ENCODE measurements at regions not wholly inside any gene's neighbourhood (a gene's known extent, or its start where the extent isn't known, plus 50 kb on each side); places are given as distances from the start of the nearest gene placed in this dataset.

DNA sequence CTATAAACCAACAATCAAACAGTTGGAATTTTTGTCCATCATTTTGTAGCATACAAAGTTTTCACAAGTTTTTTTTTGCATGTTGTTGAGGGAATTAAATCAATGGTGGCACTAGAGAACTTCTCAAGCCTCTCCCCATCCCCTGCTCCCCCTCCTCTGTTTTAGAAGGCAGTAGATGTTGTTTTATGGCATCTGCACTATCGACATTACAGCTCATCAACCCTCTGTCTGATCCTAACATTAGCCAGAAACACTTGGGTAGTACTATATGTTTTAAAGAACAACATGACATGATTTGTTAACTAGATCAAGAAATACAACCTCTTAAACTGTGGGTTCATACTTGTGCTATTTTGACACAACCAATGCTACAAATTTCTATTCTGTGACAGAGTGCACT lies 306.5 kb upstream of the NR5A2 start:
- ChIA-PET CTCF (interaction anchor here (0.8 kb wide), 1 partner anchor 27 kb away, joined by 3 read pairs; no protein-coding TSS in a partner anchor), POLR2A (no interaction called here)

DNA sequence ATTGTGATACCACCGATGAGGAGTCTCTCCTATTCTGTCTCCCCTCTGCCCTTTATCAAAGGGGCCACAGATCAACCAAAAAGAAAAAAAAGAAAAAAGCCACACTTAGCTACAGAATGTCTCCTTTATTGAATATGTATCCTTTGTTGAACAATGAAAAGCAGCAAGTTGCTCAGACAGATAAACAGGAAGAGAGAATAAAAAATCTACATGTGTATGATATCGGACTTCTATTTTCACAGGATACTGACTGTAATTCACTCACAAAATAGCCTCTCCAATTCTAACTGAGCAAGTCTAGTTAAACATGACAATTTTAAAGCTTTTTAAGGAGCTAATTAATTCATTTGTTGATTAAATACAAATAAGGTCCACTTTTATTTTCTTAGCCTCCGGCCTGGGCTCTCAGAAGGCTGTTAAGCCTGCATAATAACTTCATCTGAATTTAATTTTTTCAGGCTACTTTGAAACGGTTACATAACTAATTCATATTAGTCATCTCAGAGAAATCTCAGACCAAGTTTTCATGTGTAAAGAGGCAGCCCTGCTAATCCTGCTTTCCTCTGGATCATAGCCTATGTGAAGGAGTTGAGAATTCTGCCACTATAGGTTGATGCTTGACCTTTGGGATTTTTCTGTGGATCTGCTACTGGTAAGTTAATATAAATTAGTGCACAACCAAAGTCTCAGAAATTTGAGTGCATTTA lies 304.1 kb upstream of the NR5A2 start:
- POLR2A ChIA-PET, result no interaction called here
- DNase-seq (ENCODE audit: extremely low spot score), result no peak
- TF ChIP-seq, protein P1, sequence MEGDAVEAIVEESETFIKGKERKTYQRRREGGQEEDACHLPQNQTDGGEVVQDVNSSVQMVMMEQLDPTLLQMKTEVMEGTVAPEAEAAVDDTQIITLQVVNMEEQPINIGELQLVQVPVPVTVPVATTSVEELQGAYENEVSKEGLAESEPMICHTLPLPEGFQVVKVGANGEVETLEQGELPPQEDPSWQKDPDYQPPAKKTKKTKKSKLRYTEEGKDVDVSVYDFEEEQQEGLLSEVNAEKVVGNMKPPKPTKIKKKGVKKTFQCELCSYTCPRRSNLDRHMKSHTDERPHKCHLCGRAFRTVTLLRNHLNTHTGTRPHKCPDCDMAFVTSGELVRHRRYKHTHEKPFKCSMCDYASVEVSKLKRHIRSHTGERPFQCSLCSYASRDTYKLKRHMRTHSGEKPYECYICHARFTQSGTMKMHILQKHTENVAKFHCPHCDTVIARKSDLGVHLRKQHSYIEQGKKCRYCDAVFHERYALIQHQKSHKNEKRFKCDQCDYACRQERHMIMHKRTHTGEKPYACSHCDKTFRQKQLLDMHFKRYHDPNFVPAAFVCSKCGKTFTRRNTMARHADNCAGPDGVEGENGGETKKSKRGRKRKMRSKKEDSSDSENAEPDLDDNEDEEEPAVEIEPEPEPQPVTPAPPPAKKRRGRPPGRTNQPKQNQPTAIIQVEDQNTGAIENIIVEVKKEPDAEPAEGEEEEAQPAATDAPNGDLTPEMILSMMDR (IDR thresholded peaks at IDR 0.05; ENCODE audit: control extremely low read depth, extremely low read depth, low read depth, missing control alignments), result no peak
- CTCF ChIA-PET, result no interaction called here

More for the DNA sequence above, 306.5 kb upstream of the NR5A2 start:
- no peak for DNase-seq (ENCODE audit: extremely low spot score)
- TF ChIP-seq, protein P1 (IDR thresholded peaks at IDR 0.05; ENCODE audit: control extremely low read depth, extremely low read depth, low read depth, missing control alignments), result no peak

DNA sequence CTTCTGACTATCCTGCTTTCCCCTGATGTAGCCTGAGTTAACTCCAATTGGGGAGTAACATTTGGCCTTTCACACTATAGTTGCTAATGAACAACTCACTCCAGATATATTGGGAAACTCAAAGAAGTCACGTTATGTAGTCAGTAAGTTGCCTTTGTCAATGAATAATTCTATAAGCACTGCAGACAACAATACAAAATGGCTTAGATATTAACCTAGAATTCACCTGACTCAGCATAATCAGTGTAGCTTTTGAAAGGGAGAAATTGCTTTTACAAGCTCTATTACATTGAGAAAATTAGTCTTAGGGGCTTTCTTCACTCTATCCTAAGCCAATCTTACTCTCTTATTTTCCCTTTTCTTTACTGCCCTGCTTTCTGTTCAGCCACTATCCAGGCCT lies 303.5 kb upstream of the NR5A2 start:
- ChIA-PET POLR2A (no interaction called here), CTCF (interaction anchor here (1.0 kb wide), 1 partner anchor 46 kb away, joined by 3 read pairs; no protein-coding TSS in a partner anchor)
- TF ChIP-seq, protein P1 (IDR thresholded peaks at IDR 0.05; ENCODE audit: control extremely low read depth, extremely low read depth, low read depth, missing control alignments), result no peak
- DNase-seq (ENCODE audit: extremely low spot score), result no peak

DNA sequence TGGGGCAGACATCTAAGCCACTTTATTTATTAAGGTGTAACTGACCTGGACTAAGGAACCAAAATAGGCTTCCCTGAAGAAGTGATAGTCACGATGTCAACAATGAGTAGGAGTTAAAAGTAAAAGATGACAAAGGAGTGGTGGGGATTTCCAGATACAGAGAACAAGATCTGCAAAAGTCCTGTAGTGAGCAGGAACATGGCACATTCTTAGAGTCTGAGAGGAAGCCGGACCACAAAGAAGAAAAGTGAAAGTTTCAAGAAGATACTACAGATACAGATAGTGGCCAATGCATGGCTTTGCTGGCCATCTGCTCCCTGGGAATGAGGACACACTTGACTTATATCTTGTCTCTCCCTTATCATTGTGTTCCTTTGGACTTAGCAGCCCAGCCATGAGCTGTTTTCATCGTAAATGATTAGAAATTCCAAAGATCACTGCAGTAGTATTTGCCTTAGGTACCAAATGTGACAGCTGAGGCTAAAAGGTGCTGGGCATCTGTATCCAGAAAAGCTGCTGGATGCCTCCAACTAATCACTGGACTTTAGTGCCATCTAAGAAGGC lies 302.4 kb upstream of the NR5A2 start:
- ChIA-PET CTCF (interaction anchor here (0.7 to 1.0 kb wide), 2 partner anchors 14 to 45 kb away, joined by 3 read pairs; no protein-coding TSS in a partner anchor), POLR2A (no interaction called here)
- peak; percentile 34 for DNase-seq (ENCODE audit: extremely low spot score)
- TF ChIP-seq, protein P1 (IDR thresholded peaks at IDR 0.05; ENCODE audit: control extremely low read depth, extremely low read depth, low read depth, missing control alignments), result no peak

DNA sequence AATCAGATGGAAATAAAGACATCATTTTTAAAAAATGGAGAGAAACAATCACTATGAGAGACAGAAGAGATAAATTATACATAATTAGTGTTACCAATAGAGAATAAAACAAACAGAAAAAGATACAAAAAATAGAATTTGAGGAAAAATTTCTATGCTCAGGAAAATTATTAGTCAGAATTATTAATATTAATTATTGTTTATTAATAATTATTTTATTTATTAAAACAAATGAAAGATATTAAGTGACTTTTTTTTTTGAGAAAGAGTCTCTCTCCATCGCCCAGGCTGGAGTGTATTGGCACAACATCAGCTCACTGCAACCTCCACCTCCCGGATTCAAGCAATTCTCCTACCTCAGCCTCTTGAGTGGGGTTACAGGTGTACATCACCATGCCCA lies 299.8 kb upstream of the NR5A2 start:
- TF ChIP-seq, protein P1 (IDR thresholded peaks at IDR 0.05; ENCODE audit: control extremely low read depth, extremely low read depth, low read depth, missing control alignments), result no peak
- ChIA-PET POLR2A (no interaction called here), CTCF (no interaction called here)
- DNase-seq (ENCODE audit: extremely low spot score), result no peak

DNA sequence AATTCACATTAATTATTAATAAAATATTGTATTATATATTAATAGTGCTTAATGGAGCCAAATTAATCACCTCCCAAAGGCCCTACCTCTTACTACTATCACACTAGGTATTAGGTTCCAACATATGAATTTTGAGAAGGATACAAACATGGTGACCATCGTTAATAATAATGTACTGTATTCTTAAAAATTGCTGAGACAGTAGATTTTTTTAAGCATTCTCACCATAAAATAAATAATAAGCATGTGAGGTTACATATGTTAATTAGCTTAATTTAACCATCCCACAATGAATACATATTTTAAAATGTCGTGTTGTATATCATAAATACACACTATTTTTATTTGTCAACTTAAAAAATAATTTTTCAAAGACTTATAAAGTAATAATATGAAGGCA lies 299.2 kb upstream of the NR5A2 start:
- POLR2A ChIA-PET, result no interaction called here
- CTCF ChIA-PET, result no interaction called here

More for the DNA sequence above, 299.2 kb upstream of the NR5A2 start:
- TF ChIP-seq, protein P1 (IDR thresholded peaks at IDR 0.05; ENCODE audit: control extremely low read depth, extremely low read depth, low read depth, missing control alignments), result no peak
- DNase-seq (ENCODE audit: extremely low spot score), result no peak
